PC-3 (cell line): ENCODE measurements at regions not wholly inside any gene's neighbourhood (a gene's known extent, or its start where the extent isn't known, plus 50 kb on each side); places are given as distances from the start of the nearest gene placed in this dataset.
"Not testable (repeated sequence)": the region's sequence is repeated elsewhere in the genome, so short reads cannot be mapped to it uniquely, and the experiment has no call there.

ENCODE experiments used
- ATAC-seq: fragments of 200-7000 bp; cut with Tn5 transposase; 2 replicates; pipeline ENCODE4 v1.9.1; 2020; ENCODE audit warnings: mild to moderate bottlenecking, moderate library complexity
- BruUV-seq: library from RNA; stranded (reverse); fragments of 400-500 nt; replicated peaks from 2 replicates; lab custom pipeline; 2021; lab: Mats Ljungman, UMichigan
- CTCF ChIA-PET: fragments of 300-600 bp; sonication (Branson Sonifier 250); formaldehyde crosslinking; loops from one replicate; lab custom pipeline; 2022; ENCODE audit warnings: antibody characterized with exemption; lab: Charles Lee
- POLR2A ChIA-PET: fragments of 300-600 bp; sonication (Branson Sonifier 250); formaldehyde crosslinking; loops from one replicate; lab custom pipeline; 2022; ENCODE audit warnings: antibody characterized with exemption; ENCODE audit not compliant: unreplicated experiment; lab: Charles Lee
- DNase-seq: peaks from one replicate; pipeline ENCODE4 v3.0.0-alpha.2; 2015
- H2AFZ ChIP-seq: fragments of 300-600 bp; sonication (generic); 2 replicates; pipeline ENCODE4 v1.6.0; 2016; ENCODE audit warnings: antibody characterized with exemption, low read length
- H3F3A ChIP-seq: fragments of 300-600 bp; sonication (generic); one replicate; pipeline ENCODE4 v1.6.0; 2017; ENCODE audit warnings: antibody characterized with exemption, low read length, control low read depth, mild to moderate bottlenecking; ENCODE audit not compliant: unreplicated experiment
- H3K27ac ChIP-seq: fragments of 300-600 bp; sonication (generic); 2 replicates; pipeline ENCODE4 v1.5.1; 2016; ENCODE audit warnings: mild to moderate bottlenecking, low read length
- H3K27me3 ChIP-seq: fragments of 300-600 bp; sonication (generic); 2 replicates; pipeline ENCODE4 v1.6.1; 2016; ENCODE audit warnings: low read length, mixed read lengths
- H3K36me3 ChIP-seq: fragments of 300-600 bp; sonication (generic); 2 replicates; pipeline ENCODE4 v1.6.1; 2016; ENCODE audit warnings: low read depth, mixed run types, low read length, mixed read lengths
- H3K4me1 ChIP-seq: fragments of 300-600 bp; sonication (generic); 2 replicates; pipeline ENCODE4 v1.5.1; 2016; ENCODE audit warnings: low read length; ENCODE audit not compliant: insufficient read depth
- H3K4me2 ChIP-seq: fragments of 300-600 bp; sonication (generic); 2 replicates; pipeline ENCODE4 v1.6.0; 2016; ENCODE audit warnings: low read length
- H3K4me3 ChIP-seq: fragments of 300-600 bp; sonication (generic); 2 replicates; pipeline ENCODE4 v1.5.1; 2016; ENCODE audit warnings: mild to moderate bottlenecking, low read length, mixed read lengths
- H3K79me2 ChIP-seq: fragments of 300-600 bp; sonication (generic); 2 replicates; pipeline ENCODE4 v1.6.1; 2017; ENCODE audit warnings: low read length, mixed read lengths
- H3K9ac ChIP-seq: fragments of 300-600 bp; sonication (generic); 2 replicates; pipeline ENCODE4 v1.6.0; 2016; ENCODE audit warnings: mild to moderate bottlenecking, low read length
- H3K9me2 ChIP-seq: fragments of 300-600 bp; sonication (generic); replicated peaks from 2 replicates; pipeline ENCODE4 v1.6.1; 2016; ENCODE audit warnings: mixed run types, low read length, mixed read lengths
- H3K9me3 ChIP-seq: fragments of 300-600 bp; sonication (generic); 2 replicates; pipeline ENCODE4 v1.6.1; 2016; ENCODE audit warnings: low read length, mixed read lengths
- H4K20me1 ChIP-seq: fragments of 300-600 bp; sonication (generic); 2 replicates; pipeline ENCODE4 v1.6.1; 2016; ENCODE audit warnings: low read length, mixed read lengths
- EZH2 ChIP-seq: fragments of 300-600 bp; sonication (generic); IDR thresholded peaks from one replicate; pipeline ENCODE4 v1.6.1; 2017; ENCODE audit warnings: antibody characterized with exemption, mild to moderate bottlenecking, low read length; ENCODE audit not compliant: unreplicated experiment
- EZH2phosphoT487 ChIP-seq: fragments of 300-600 bp; sonication (generic); IDR thresholded peaks from 2 replicates; pipeline ENCODE4 v1.6.1; 2018; ENCODE audit warnings: mild to moderate bottlenecking, antibody characterized with exemption, low read length, borderline replicate concordance
- intact Hi-C: fragments of 100-400 bp; cut with micrococcal nuclease; formaldehyde crosslinking; loops from 2 replicates; pipeline ENCODE4 v1.9.0; 2023
- TF ChIP-seq, protein P1 (sequence below): fragments of 300-600 bp; sonication (generic); conservative IDR thresholded peaks from 2 replicates; pipeline ENCODE4 v1.5.1; 2017; ENCODE audit warnings: antibody characterized with exemption, low read depth, mild to moderate bottlenecking, low read length

DNA sequence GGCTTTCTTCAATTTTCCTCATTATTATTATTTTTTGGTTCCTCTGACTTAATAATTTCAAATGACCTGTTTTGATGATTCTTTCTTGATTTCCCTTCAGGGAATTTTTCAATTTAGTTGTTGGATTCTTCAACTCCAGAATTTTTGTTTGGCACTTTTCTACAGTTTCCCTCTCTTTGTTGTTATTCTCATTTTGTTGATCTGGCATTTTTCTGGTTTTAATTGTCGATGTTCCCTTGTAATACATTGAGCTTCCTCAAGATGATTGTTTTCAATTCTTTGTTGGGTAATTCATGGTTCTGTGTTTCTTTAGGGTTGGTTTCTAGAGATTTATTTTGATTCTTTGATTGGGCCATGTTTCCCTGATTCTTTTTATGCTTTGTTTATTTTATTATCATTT is 67.8 kb upstream of the DNAJC1 start:
- no peaks in the 10 kb centered on the region for H3F3A ChIP-seq
- H3K9me2 ChIP-seq: no peaks in the 10 kb centered on the region
- no peaks in the 10 kb centered on the region; the same call in 1 of the 2 replicates for H3K36me3 ChIP-seq
- H3K4me1 ChIP-seq: no peaks in the 10 kb centered on the region
- DNase-seq: no peak
- CTCF ChIA-PET: no interaction called here
- intact Hi-C loops: no loop called here
- H3K79me2 ChIP-seq: no peaks in the 10 kb centered on the region
- no peak overlapping the region for H3K4me2 ChIP-seq
- H4K20me1 ChIP-seq: no peaks in the 10 kb centered on the region
- H3K9ac ChIP-seq: no peak overlapping the region
- POLR2A ChIA-PET: no interaction called here
- no peaks in the 10 kb centered on the region for H3K27me3 ChIP-seq
- no peak for ATAC-seq
- no peak overlapping the region for H3K27ac ChIP-seq
- no peak overlapping the region for H3K4me3 ChIP-seq
- BruUV-seq: no TSS peak
- no peak overlapping the region for H2AFZ ChIP-seq
- H3K9me3 ChIP-seq: no peaks in the 10 kb centered on the region
- TF ChIP-seq EZH2phosphoT487: no peak
- TF ChIP-seq, protein P1, sequence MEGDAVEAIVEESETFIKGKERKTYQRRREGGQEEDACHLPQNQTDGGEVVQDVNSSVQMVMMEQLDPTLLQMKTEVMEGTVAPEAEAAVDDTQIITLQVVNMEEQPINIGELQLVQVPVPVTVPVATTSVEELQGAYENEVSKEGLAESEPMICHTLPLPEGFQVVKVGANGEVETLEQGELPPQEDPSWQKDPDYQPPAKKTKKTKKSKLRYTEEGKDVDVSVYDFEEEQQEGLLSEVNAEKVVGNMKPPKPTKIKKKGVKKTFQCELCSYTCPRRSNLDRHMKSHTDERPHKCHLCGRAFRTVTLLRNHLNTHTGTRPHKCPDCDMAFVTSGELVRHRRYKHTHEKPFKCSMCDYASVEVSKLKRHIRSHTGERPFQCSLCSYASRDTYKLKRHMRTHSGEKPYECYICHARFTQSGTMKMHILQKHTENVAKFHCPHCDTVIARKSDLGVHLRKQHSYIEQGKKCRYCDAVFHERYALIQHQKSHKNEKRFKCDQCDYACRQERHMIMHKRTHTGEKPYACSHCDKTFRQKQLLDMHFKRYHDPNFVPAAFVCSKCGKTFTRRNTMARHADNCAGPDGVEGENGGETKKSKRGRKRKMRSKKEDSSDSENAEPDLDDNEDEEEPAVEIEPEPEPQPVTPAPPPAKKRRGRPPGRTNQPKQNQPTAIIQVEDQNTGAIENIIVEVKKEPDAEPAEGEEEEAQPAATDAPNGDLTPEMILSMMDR: no peak
- no peak for TF ChIP-seq EZH2

DNA sequence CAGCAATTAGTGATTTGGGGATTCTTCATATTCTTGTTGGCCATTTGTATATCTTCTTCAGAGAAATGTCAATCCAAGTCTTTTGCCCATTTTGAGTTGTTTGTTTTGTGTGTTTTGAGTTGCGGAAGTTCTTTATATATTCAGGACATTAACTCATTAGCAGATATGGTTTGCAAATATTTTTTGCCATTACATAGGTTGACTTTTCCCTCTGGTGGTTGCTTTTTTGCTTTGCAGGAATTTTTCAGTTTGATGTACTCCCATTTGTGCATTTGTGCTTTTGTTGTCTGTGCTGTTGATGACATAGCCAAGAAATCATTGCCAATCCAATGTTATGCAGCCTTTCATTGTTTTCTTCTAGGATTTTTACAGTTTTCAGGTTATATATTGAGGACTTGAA is 63.6 kb upstream of the DNAJC1 start:
- intact Hi-C loops: loop anchor here (5.0 kb wide), 1 partner anchor 65 kb away; the partner anchor contains the start of gene DNAJC1
- Histone ChIP-seq H4K20me1 (no peaks in the 10 kb centered on the region), H3K36me3 (no peaks in the 10 kb centered on the region; the same call in 1 of the 2 replicates), H3K9me2 (no peaks in the 10 kb centered on the region), H3K4me1 (no peaks in the 10 kb centered on the region), H3K27ac (no peak overlapping the region), H3K27me3 (no peaks in the 10 kb centered on the region), H3K9me3 (no peaks in the 10 kb centered on the region), H3K4me3 (no peak overlapping the region), H3F3A (no peaks in the 10 kb centered on the region), H3K9ac (no peak overlapping the region), H2AFZ (no peak overlapping the region), H3K79me2 (no peaks in the 10 kb centered on the region), H3K4me2 (no peak overlapping the region)
- no peak for TF ChIP-seq EZH2
- TF ChIP-seq, protein P1: peak; percentile 21; the same call in 1 of the 2 replicates
- no peak for TF ChIP-seq EZH2phosphoT487
- no TSS peak for BruUV-seq
- no peak for DNase-seq
- no peak for ATAC-seq
- CTCF ChIA-PET: no interaction called here
- POLR2A ChIA-PET: no interaction called here

- H3K27ac ChIP-seq, DNase-seq, POLR2A ChIA-PET, H3K4me2 ChIP-seq, BruUV-seq, H3K9me2 ChIP-seq, H3K9me3 ChIP-seq, H3K79me2 ChIP-seq, ATAC-seq, H3K27me3 ChIP-seq, CTCF ChIA-PET, H3F3A ChIP-seq, intact Hi-C loops, H3K4me3 ChIP-seq, H2AFZ ChIP-seq, H3K36me3 ChIP-seq, H4K20me1 ChIP-seq, H3K9ac ChIP-seq: not testable (repeated sequence)
- H3K4me1 ChIP-seq: peaks cover 13% of the 10 kb centered on the region
These were observed 57.5 kb upstream of the DNAJC1 start for GRCh38 chr10:22060984-22061383.
